GM18858 (cell line): ENCODE measurements at regions not wholly inside any gene's neighbourhood (a gene's known extent, or its start where the extent isn't known, plus 50 kb on each side); places are given as distances from the start of the nearest gene placed in this dataset.
"Not testable (repeated sequence)": the region's sequence is repeated elsewhere in the genome, so short reads cannot be mapped to it uniquely, and the experiment has no call there.

ENCODE experiments used
- ATAC-seq: cut with Tn5 transposase; IDR thresholded peaks from one replicate; pipeline ENCODE4 v1.9.1; 2021; ENCODE audit not compliant: unreplicated experiment

DNA sequence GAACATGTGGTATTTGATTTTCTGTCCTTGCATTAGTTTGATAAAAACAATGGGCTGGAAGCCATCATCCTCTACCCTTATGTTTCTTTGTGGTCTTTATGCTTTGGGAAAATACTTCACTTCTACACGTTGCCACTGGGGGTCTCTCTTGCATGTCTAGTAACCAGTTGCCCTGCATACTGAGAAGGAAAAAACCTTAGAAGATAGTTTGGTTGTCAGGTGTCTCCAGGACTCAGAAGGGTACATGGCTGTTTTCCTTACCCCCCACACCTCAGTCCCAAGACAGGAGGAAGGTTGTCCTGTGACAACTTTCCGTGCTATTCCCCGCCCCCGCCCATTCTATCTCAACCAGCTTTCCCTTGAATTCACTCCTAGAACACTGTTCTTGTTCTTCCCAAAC lies 62.1 kb upstream of the LANCL3 start:
- peak; percentile 68 for ATAC-seq

DNA sequence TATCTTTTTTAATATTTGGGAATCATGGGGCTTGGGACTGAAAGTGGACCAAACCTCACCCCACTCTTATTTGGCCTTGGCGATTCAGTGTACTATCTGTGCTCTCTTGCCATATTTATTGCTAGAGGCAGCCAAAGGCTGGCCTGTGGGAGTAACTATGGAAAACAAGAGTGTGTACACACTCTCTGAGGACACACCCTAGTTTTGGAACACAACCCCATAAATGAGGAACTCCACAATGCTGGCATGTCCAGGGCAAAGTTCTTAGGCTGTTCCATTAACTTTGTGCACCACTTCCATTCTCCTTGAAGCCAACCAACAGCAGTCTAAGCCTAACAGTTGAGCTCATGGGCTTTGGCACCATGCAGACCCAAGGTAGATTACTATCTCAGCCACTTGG lies 54.9 kb upstream of the LANCL3 start:
- not testable (repeated sequence) for ATAC-seq

DNA sequence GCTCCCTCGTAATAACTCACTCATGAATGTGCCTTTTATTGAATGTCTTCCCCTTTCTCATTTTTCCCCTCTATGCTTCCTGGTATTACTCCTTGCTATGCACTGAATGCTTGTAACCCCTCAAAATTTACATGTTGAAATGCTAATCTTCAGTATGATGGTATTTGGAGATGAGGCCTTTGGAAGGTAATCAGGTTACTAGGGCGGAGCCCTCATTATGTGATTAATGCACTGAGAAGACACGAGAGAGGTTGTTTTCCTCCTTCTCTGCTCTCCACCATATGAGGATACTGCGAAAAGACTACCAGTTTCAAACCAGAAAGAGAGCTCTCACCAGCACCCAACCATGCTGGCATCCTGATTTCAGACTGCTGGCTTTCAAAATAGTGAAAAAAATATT lies 52.2 kb upstream of the LANCL3 start:
- ATAC-seq = not testable (repeated sequence)

DNA sequence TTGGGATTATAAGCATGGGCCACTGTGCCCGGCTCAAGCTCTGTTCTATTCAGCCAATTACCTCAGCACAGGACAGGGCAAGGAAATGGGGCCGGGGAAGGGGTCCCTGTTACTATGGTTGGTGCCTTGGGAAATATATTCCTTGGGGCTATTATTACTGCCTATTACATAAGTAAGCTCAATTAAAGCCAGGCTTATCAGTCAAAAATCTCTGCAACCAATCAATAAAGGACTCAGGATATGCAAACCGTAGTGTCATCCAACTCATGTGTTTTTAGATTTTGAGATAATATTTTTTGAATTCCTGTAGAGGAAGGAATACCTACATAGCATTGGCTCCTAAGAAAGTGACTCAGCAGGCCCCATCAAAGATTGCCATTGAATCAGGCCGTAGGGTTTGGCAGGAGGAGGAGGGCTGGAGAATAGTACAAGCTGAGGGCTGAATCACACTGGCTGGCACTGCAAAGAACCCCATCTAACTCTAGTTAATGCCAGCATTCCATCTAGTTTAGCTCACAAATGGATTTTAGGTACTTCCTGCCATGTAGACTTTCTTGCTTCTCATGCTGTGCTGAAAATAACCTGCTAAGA lies 50.5 kb upstream of the LANCL3 start:
- ATAC-seq = not testable (repeated sequence)
